Stomach (tissue), 4 donors: ENCODE measurements at regions not wholly inside any gene's neighbourhood (a gene's known extent, or its start where the extent isn't known, plus 50 kb on each side); places are given as distances from the start of the nearest gene placed in this dataset.

Experiments used
- CTCF ChIP-seq, 7 experiments: fragments of 450-650 bp in 4 of 7; fragments of 200-600 bp in 3 of 7; sonication (generic) in 3 of 7; IDR thresholded peaks; one replicate each; pipeline ENCODE4 v1.5.1; 2016 to 2019; ENCODE audit warnings: antibody characterized with exemption in 7 of 7, control low read depth in 2 of 7, mild to moderate bottlenecking in 1 of 7
- EP300 ChIP-seq: sonication (generic); formaldehyde crosslinking; IDR thresholded peaks from one replicate; pipeline ENCODE4 v1.6.1; 2017; ENCODE audit warnings: antibody characterized with exemption
- POLR2A ChIP-seq, 4 donors: fragments of 450-650 bp; IDR thresholded peaks; one replicate each; pipeline ENCODE4 v1.6.1; 2016; ENCODE audit warnings: antibody characterized with exemption in 4 of 4, control low read depth in 2 of 4, mild to moderate bottlenecking in 1 of 4, moderate library complexity in 1 of 4
- POLR2AphosphoS5 ChIP-seq, 3 donors: sonication (generic); formaldehyde crosslinking; IDR thresholded peaks; one replicate each; pipeline ENCODE4 v1.6.1; 2016; ENCODE audit warnings: antibody characterized with exemption in 3 of 3

GRCh38 chr10:5281356-5281755, 83.4 kb upstream of the UCN3 start:
- TF ChIP-seq CTCF (IDR thresholded peaks at IDR 0.05) (no peak), POLR2A (IDR thresholded peaks at IDR 0.05) (no peak), POLR2AphosphoS5 (IDR thresholded peaks at IDR 0.05) (no peak), EP300 (no peak)
